ENCODE measurements at regions not wholly inside any gene's neighbourhood (a gene's known extent, or its start where the extent isn't known, plus 50 kb on each side); places are given as distances from the start of the nearest gene placed in this dataset.
A peak's percentile ranks its signal among the peaks of the same experiment; 100 is the strongest.

DNA sequence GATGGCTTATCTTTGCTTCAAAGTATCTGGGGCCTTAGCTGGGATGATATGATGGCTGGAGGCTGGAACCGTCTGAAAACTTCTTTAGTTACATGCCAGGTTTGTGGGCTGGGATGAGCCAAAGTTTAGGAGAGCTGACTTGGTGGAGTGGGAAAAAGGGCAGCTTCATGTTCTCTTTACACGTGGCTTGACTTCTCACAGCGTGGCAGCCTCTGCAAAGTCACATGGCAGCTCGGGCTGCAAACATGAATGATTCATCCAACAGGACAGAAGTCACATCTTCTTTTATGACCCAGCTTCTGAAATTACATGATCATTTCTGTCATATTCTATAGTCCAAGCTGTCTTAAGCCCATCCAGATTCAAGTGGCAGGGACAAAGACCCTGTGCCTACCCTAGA lies 176.0 kb downstream of the OLFM4 start:
- DNase-seq (ENCODE audit: low spot score): no peak

DNA sequence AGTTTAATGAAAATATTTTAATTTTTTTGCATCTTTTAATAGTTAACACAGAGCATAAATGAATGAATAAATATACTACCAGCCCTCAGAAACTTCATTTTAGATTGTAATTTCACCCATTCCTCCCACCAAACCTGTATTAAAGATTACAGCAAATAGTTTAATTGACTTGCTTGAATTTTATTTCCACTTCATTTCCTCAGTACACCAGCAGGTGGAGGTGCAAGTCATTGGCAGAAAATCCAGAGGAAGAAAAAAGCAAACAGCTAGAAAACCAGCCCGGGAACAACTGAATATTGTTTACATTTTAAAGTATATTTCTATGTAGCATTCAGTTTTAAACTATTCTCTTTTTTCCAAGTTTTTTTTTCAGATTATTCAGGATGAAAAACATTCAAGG lies 177.8 kb downstream of the OLFM4 start:
- DNase-seq (ENCODE audit: low spot score): no peak

DNA sequence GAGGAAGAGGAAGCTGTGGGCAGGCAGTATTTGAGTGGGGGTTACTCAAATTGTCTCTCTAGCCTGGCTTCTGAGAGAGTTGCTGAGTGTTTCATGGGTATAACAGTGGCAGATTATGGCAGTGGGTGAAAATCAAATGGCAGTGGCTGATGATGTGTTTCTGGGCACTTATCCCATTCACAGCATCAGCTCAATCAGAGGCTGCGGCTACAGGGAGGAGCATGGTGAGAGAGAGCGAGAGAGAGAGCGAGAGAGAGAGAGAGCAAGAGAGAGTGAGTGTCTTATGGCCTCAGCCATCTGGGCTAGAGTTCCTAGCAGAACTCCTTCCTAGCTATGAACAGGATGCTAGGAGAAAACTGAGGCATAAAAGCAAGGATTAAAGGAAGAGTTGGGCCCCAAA lies 178.9 kb downstream of the OLFM4 start:
- DNase-seq (ENCODE audit: low spot score): no peak

DNA sequence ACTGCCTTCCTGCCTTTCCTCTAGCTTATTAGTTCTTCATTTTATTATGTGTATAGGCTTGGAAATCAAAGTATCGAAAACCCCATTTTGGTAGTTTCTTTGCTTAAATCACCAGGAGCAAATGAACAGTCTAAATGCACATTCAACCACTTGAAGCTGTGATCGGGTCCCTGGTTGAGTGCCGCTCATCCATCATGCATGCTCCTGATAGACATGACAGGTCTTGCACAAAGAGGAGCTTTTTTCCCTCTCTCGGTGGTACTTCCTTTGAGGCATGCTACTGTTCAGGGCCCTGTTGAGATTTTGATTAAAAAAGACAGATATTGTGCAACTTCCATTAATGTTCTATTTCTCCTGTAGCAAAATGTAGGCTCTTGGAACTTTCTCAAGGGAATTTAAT lies 185.8 kb downstream of the OLFM4 start:
- DNase-seq (ENCODE audit: low spot score): no peak

DNA sequence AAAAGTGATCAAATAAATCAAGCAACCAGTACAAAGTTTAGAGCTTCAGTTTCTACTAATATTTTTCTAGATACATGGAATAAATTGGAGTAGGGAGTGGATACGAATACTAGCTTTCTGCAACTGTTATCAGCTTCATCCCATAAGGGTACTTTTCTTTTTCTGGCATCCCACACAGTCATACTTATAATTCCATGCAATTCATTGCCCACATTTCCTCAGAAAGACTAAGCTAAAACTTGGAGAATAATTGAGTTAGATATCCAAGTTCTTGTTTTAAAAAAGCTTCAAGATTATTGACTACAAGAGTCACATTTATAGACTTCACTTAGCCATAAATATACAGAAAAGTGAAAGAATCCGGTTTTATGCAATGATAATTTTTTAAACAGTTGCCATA lies 186.9 kb downstream of the OLFM4 start:
- no peak for DNase-seq (ENCODE audit: low spot score)

DNA sequence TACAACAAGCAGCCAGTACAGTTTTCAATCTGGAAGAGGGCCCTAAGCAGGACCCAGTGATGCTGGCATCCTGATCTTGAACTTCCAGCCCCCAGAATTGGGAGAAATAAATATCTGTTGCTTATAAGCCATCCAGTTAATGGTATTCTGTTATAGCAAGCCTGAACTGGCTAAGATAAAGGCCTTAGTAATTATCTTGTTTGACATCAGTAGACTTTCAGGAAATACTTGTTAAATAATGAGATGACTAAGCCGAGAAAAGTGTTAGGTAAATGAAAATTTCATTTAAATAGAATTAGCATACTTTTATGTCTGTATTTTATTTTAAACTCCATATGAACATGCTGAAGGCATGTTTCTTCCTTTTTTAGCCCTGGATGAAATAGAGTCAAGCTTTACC lies 188.2 kb downstream of the OLFM4 start:
- no peak for DNase-seq (ENCODE audit: low spot score)

DNA sequence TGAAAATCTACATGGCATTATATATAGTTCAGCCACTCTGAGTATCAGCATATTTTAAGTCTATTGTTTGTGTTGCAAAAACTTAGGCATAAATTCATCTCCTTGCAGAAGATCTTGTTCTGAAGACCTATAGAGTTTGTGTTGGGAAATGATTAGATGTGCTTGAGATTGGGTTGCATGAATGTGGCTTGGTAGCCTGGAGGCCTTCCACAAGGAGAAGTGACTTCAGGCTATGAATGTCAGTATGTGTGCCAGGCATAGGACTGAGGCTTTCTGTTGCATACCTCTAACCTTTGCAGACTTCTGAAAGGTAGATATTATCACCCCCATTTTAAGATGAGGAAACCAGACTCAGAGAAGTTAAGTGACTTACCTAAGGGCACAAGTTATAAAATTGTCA lies 188.6 kb downstream of the OLFM4 start:
- no peak for DNase-seq (ENCODE audit: low spot score)

DNA sequence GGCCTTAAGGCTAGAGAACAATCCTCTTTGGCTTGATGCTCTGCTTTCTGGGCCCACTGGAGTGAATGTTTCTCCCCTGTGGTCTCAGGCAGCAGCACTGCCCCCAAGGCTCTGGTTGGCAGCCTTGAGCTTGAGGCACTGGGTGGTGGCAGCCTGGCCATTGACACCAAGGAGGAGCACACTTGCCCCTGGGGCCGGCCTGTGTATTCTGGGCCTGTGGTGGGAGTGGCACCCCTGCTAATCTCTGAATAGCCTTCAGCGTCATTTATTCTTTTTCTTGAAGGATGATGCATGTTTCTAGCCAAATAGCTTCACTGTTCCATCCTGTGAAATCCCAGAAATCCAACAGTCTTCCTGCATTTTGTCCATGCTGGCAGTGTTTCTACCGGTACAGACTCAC lies 191.4 kb downstream of the OLFM4 start:
- no peak for DNase-seq (ENCODE audit: low spot score)

DNA sequence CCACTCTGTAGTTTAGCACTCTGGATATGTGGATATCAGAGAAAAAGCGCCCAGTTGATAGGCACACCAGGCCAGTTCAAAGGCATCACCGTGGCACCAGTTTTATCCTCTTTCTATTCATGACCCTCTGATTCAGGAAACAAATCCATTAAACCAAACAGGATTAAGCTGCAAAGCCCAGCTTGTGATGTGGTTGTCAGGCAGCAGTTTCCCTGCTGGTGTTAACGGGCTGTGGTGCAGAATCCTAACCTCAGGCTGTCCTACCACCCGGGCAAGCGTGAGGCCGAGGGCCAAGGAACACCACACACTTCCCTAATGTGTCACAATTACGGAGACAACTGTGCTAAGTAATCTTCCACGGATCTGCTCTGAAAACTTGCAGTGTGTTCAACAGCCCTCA lies 209.1 kb downstream of the OLFM4 start:
- DNase-seq (ENCODE audit: low spot score): no peak

DNA sequence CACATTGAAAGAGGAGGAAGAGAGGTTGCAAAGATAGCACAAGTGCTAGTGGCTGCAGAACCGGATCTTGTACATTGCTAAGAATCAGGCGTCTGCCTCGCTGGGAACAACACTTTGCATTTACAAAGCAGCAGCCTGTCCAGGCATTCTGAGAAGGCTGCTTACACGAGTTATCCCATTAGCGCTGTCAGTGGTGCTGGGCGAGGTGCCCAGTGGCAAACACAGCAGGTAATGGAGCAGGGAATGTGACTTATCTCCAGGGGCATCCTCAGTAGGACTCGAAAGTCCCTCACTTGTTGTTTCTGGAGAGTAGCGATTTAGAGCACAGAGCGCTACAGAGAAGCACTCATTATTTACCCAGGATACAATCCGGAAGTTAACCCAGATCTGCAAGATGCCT lies 209.6 kb downstream of the OLFM4 start:
- DNase-seq (ENCODE audit: low spot score): no peak

DNA sequence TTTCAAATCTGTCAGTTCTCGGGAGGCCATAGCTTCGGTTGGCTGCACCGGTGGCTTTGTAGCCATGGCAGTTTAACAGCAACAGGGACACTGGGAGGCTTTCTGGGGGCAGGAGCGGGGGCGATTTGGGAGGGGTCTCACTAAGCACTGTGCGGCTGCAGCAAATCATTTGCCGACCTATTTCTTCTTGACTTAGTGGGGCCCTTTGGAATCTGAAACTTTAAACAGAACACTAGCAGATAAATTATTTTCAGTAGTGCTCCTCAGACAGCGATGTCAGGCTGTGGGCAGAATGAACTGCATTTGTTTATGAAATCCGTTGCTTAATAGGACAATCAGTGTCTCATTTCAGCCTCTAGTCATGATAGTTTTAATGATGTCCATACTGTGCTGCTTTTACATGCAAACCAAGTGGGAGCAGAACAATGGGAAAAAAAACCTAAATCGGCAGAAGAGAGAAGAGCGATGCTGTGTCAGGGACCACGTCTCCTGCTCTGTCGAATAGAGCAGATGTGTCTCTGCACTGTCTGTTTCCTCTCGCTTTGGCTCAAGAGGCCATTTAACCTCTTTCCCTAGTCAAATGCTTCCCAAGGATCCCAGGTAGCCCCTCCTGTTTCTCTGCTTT lies 211.9 kb downstream of the OLFM4 start:
- no peak for DNase-seq (ENCODE audit: low spot score)

DNA sequence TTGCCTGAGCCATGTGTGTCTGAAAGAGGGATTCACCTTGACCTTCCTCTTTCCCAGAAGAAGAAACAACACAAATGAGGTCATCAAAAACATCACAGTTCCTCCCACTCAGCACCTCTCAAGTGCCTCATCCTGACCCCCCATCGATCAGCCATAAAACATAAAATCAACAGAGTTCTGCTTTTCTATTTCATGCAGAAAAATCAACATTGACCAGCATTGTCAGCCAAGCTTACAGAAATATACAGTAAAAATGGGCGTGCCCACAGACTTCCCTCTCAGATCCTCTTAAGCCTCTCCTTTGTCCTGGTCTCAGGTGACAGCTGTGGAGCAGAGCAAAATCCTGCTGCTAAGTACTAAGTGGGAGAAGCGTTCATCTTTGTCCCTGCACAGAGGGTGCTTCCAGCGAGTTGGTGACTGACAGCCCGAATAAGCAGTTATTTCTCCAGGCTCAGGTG lies 213.3 kb downstream of the OLFM4 start:
- no peak for DNase-seq (ENCODE audit: low spot score)

DNA sequence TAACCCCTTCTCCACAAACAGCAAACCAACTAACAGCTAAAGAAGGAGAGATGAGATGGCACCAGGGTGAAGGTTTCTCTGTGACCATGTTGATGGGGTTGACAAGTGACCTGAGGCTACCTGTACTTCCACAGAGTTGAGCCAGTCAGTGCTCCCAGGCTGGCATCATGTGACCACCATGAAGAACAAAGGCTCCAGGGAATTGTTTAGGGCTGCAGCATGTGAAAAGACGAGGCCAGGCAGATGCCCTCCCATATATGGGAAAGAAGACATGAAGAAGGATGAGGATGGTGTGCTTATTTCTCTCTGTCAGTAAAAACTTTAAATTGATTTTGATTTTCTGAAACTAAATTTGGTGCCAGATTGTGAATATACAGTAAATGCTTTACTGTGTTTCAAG lies 220.6 kb downstream of the OLFM4 start:
- DNase-seq (ENCODE audit: low spot score): no peak

DNA sequence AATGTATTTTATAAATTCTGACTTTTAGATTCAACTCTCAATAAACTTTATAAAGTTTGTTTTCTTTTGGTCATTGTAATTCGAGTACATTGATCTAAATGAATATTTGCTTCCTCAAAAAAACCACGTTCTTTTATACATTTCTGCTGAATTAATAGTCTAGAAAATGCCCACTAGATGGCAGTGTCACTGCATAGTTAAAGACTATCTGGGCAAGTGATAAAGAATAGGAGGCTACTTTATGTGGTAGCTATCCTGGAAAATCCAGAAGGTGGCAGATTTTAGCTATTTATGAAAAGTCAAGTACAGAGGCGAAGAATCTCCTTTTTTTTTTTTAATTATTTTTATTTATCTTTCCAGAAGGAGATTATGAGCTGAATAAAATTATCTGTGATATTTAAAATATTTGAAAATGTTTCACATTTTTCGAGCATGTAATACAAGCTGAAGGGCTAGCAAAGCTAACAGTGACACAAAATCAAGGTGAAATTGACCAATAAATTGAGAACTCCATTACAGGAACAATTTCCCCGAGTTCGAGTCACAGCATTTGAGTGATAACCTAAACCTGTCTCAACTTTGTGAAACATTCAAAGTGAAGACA lies 221.8 kb downstream of the OLFM4 start:
- peak; percentile 56 for DNase-seq (ENCODE audit: low spot score)

DNA sequence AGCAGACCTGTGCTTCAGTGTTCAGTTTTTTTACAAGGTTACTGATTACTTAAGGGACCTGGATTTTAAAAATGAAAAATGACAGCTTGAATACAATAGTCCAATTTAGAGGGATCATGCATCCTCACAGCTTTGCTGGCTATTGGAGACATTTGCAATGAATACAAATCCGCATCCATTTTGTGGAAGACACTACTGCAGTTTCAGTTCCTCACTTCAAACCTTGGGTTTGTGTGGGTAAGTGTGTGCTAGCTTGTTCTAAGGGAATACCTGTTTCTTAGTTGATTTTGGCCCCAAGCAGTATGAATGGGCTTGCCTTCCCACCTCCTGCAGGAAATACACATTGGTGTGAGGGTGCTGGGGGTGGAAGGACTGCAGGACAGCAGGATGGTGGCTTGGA lies 222.4 kb downstream of the OLFM4 start:
- DNase-seq (ENCODE audit: low spot score): no peak

DNA sequence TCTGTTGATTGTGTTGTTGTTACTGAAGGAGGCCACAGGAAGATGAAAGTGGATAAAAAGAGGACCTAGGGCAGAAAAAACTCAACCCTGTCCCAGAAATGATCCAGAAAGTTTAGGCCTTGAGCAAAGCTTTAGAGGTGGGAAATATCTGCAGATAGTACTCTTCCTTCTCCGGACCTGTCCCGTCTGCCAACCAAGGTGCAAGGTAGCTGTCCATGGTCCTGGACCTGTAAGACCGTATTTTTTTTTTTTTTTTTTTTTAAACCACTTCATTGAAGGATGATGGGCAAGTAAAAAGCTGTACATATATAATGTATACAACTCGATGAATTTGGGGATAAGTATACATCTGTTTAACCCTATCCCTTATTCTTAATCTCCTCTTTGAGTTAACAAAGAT lies 225.9 kb downstream of the OLFM4 start:
- DNase-seq (ENCODE audit: low spot score): no peak

DNA sequence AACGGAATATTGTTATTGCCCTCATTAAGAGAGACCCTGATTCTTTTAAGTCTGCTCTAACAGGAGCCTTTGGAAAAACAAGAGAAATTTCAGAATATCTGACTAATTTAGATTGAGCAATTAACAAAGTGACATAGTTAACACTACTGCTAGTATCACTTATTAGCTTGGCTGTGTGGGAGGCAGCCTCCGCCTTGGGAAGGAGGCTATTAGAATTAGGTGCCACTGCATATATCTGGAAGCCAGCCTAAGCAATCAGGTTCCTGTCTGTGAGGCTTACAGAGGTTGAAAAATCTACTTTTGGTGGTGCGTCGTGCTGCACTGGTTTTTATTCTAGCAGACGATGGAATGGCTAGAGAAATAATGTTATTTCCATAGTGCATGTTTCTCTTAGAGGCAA lies 227.2 kb downstream of the OLFM4 start:
- no peak for DNase-seq (ENCODE audit: low spot score)

DNA sequence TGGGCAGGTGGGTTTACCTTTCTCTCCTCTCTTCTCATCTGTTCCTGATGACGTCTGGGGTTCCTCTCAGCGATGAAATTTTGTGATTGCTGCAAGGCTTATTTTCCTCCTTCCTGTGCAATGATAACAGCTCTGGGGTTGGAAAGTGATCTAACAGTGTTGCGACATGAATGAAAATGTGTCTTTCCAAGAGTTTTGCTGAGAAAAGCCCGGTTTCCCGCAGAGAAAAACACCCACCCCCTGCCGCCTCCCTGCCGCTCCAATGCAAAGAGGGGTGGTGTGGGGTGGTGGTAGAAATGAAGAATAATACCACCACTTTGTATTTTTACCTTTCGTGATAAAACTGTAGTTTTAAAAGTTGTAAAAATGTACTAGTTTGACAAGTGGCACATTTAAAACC lies 232.0 kb downstream of the OLFM4 start:
- DNase-seq (ENCODE audit: low spot score): no peak

DNA sequence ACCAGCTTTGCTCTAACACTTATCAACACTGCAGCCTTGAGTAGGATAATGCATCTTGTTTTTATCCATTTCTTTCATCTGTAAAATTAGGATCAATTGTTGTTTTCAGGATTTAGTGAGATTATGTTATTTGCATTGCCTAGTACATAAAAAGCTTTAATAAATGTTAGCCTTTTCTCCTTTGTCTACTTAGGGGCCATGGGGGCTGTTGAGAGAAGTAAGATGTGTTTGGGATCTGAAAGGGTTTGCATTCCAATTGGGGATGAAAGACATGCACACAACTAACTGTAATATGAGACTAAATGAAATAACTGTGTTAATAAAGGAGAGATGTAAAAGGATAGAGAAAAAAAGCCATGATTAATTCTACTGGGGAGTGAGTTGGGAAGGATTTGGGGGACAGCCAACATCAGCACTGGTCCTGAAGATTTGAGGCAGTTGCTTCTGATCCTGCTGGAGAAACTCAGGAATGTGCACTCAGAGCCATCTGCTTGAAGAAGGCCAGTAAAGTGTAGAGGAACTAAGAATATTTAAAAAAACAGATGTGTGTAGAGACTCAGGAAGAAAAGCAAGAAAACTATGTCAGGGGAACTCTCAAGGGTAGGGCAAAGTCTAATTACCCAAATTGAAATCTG lies 236.3 kb downstream of the OLFM4 start:
- DNase-seq (ENCODE audit: low spot score): no peak

DNA sequence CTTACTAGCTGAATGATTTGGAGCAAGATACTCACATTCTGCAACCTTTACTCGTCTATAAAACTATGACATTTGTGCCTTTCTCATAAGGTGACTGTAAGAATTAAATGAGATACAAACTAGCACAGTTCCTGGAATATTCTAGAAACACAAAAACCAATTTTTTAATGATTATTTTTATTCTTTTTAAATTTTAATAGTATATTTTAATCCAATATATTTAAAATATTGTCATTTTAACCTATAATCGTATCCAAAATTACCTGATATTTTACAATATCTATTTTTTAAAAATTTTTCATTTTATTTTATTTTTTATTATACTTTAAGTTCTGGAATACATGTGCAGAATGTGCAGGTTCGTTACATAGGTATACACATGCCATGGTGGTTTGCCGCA lies 238.1 kb downstream of the OLFM4 start:
- DNase-seq (ENCODE audit: low spot score): no peak

DNA sequence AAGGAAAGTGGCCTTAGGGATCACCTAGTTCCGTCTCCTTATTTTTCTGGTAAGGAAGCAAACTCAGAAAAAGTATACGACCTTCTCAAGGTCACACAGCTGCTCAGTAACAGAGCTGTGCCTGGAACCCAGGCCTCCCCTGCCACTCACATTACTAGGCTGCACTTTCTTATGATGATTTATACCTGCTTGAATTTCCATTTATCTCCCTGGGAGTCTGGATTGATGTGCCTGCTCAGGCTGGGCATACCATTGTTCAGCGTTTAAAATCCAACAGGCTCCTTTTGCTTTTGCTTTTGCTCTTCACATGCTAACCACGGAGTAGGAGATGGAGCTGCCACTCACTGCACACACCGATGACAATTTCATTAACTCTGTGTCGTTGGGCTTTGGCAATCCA lies 241.0 kb downstream of the OLFM4 start:
- no peak for DNase-seq (ENCODE audit: low spot score)

DNA sequence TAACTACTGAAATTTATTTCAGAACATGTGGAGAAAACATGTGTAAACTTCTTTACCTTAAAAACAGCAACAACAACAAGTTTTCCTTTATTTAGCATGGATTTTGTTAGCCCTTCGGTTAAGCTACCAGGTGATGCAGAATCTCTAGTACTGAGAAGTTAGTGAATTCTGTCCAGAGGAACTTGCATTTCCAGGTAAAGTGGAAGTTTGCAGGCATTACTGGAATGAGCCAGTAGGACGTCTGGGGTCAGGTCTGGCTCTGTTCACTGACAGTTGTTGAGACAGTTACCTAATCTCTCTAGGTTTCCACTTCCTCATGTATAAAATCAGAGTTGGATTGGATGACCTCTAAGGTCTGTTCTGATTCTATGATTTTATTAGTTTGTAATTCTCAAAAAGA lies 244.3 kb downstream of the OLFM4 start:
- no peak for DNase-seq (ENCODE audit: low spot score)

DNA sequence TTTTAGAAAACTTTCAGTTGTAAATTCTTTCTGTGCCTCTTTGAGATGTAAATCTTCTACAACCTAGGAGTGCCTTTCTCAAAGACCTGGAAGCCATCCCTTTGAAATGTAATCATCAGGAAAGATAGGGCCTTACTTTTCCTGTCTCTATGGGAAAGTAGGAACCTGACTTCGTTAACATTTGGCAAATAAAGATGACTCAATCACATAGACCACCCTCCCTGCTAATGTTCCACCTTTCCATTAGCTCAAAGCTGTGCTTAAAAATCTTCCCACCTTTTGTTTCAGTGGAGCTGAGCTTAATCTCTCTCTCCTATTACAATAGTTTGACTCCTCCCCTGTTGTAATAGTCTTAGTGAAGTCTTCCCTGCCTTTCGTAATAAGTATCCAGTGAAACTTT lies 247.7 kb downstream of the OLFM4 start:
- no peak for DNase-seq (ENCODE audit: low spot score)

DNA sequence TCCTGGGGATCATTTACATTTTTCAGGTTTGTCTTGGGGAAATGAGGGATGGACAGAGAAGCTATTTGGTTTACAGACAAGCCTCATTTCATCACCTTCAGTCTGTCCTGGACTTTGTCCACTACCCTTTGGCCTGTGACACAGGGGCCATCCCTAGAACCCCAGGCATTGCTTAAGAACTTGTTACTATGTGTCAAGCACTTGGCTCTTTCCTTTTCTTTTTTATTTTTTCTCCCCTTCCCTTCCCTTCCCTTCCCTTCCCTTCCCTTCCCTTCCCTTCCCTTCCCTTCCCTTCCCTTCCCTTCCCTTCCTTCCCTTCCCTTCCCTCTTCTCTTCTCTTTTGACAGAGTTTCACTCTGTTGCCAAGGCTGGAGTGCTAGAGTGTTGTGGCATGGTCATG lies 253.1 kb downstream of the OLFM4 start:
- no peak for DNase-seq (ENCODE audit: low spot score)
